ENCODE measurements at regions not wholly inside any gene's neighbourhood (a gene's known extent, or its start where the extent isn't known, plus 50 kb on each side); places are given as distances from the start of the nearest gene placed in this dataset.

DNA sequence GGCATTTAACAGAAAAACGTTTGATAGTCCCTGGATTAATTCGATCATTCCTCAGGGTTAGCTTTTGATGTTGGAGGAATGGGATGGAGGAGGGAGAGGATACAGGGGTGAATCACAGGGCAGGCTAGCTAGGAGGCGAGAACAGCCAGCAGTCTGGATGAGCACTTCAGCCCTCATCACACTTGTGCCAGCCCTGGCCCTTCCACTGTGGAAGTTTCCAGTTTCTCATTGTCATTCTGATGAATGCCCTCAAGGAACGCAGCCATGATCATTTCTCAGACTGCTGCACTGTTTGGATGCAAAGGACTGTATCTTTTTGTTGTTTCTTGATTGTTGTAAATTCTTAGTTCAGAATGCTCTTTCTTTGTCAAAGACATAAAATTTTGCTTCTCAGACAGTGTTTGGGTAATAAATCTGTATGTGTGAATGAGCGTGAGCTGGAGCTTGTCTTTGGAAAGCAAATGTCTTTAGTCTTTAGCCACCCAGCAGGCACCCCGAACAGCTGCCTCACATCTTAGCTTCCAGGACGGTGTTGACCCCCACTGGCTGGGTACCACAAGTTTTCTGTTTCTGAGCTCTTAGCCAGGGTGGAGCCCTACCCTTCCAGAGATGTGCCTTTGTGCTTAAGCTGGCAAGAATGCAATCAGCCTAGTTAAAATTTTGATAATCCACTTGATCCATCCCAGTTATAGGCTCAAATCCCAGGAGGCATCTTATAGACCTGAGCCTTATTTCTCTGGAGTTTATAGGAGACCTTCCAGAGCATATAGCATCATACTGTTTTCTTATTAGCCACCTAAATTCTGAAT is 121.1 kb downstream of the PDCD6IP start:
- Mint-ChIP-seq H3K4me3 (no peak overlapping the region), H3K27me3 (peaks cover 5% of the 10 kb centered on the region), H3K36me3 (no peaks in the 10 kb centered on the region), H3K27ac (no peak overlapping the region), H3K9me3 (peaks cover 2% of the 10 kb centered on the region), H3K4me1 (no peaks in the 10 kb centered on the region)
- POLR2A ChIA-PET, result no interaction called here
- ATAC-seq (ENCODE audit: low read depth) (no peak), DNase-seq (no peak)

DNA sequence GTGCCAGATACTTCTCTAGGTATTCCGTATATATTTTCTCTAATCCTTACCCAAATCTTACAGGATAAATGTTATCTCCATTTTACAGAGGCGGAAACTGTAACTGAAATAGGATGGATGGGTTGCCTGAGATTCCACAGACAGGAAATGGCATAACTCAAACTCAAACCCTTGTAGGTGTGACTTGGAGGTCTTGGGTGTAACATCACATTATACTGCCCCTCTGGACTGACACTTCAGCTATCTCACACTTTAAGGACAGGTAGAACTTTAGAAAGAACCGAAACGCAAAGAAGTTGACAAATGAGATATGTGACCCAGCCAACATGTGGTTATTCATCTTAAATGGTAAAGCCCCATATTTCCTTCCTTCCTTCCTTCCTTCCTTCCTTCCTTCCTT is 122.1 kb downstream of the PDCD6IP start:
- H3K27me3 Mint-ChIP-seq, result peaks cover 5% of the 10 kb centered on the region
- H3K36me3 Mint-ChIP-seq, result no peaks in the 10 kb centered on the region
- DNase-seq (no peak), ATAC-seq (ENCODE audit: low read depth) (no peak)
- H3K4me1 Mint-ChIP-seq, result no peaks in the 10 kb centered on the region
- H3K9me3 Mint-ChIP-seq, result peaks cover 2% of the 10 kb centered on the region
- POLR2A ChIA-PET, result no interaction called here
- no peak overlapping the region for H3K27ac Mint-ChIP-seq
- H3K4me3 Mint-ChIP-seq, result no peak overlapping the region

DNA sequence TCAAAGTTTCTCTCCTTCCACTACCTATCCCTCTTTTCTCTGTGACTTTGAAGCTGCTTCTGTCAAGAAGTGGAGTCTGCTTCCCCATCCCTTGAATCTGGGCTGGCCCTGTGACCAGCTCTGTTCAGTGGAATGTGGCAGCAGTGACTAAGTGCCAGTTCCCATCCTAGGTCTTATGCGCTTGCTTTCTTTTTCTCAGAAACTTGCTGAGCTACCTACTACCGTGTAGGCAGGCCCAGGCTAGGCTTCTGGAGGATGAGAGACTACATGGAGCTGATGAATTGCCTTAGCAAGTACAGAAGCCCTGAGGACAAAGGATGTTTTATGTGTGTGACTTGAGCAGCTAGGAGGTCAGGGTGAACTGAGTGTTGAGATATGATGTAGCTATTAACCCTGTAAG is 123.2 kb downstream of the PDCD6IP start:
- ATAC-seq (ENCODE audit: low read depth) (no peak), DNase-seq (no peak)
- Mint-ChIP-seq H3K27me3 (peaks cover 5% of the 10 kb centered on the region), H3K4me1 (no peaks in the 10 kb centered on the region), H3K9me3 (peaks cover 2% of the 10 kb centered on the region), H3K27ac (no peak overlapping the region), H3K36me3 (no peaks in the 10 kb centered on the region), H3K4me3 (no peak overlapping the region)
- POLR2A ChIA-PET, result no interaction called here

DNA sequence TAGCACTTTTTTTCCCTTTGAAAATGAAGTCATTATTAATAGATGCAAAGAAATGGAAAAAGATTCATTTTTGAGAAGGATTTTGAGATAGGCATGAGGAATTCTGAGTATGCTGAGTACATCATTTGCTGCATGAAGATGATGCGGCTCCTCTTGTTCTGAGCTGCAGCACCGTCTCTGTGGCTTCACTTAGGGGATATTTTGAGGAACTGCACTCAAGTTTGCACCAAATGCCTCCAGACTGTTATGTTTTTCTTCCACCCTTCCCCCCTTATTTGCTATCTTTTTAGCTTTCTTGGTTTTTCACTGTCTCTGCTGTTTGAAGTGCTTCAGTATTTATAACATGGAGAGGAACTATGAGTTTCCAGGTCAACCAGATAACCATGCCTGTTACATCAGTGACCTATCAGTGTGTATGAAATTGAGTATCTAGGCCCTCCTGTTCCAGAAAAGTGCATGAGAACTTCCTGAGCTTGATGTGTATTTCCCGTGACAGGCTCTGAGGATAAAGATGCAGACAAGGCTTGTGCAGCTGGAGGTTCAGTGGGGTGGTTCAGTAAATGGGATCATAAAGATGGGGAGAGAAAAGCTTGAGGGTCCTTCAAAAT is 128.7 kb downstream of the PDCD6IP start:
- POLR2A ChIA-PET, result no interaction called here
- H3K27ac Mint-ChIP-seq, result no peak overlapping the region
- no peak for DNase-seq
- H3K4me1 Mint-ChIP-seq, result no peaks in the 10 kb centered on the region
- no peak for ATAC-seq (ENCODE audit: low read depth)
- no peak overlapping the region for H3K4me3 Mint-ChIP-seq
- H3K27me3 Mint-ChIP-seq, result peaks cover 4% of the 10 kb centered on the region
- H3K9me3 Mint-ChIP-seq, result peaks cover 2% of the 10 kb centered on the region
- H3K36me3 Mint-ChIP-seq, result no peaks in the 10 kb centered on the region

DNA sequence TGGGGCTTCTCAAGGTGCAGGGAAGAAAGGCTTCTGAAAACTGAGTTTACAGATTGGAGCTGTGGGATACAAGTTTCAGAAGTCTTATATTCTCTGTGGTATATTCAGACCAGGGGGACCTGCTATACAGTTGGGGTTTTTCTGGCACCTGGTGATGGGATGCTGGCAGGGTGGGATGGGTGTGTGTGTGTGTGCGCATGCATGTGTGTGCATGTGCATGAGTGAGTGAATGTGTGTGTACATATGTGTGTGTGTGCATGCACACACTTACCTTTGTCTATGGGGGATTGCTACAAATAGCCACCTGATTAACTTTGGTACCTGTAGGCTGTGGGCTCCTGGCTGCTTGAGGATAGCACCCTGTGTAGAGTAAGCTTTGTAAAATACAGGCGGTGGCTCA is 131.4 kb downstream of the PDCD6IP start:
- POLR2A ChIA-PET, result no interaction called here
- no peak overlapping the region for H3K27ac Mint-ChIP-seq
- peaks cover 4% of the 10 kb centered on the region for H3K27me3 Mint-ChIP-seq
- DNase-seq (no peak), ATAC-seq (ENCODE audit: low read depth) (no peak)
- H3K4me3 Mint-ChIP-seq, result no peak overlapping the region
- H3K9me3 Mint-ChIP-seq, result no peaks in the 10 kb centered on the region
- H3K4me1 Mint-ChIP-seq, result no peaks in the 10 kb centered on the region
- H3K36me3 Mint-ChIP-seq, result no peaks in the 10 kb centered on the region

DNA sequence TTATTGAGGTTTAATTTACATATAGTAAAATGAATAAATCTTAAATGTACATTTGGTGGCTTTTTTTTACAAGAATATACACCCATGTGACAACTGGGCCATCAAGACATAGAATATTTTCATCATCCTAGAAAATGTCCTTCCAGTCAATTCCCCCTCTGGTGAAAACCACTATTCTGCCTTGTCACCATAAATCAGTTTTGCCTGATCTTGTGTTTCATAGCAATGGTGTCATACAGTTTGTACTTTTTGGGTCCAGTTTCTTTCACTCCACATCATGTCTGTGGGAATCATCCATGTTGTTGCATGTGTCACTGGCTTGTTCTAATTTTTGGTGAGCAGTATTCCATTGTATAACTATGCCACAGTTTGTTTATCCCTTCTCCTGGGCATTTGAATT is 133.1 kb downstream of the PDCD6IP start:
- no peak for ATAC-seq (ENCODE audit: low read depth)
- no peaks in the 10 kb centered on the region for H3K9me3 Mint-ChIP-seq
- H3K4me3 Mint-ChIP-seq, result no peak overlapping the region
- DNase-seq, result no peak
- POLR2A ChIA-PET, result no interaction called here
- peaks cover 4% of the 10 kb centered on the region for H3K27me3 Mint-ChIP-seq
- H3K36me3 Mint-ChIP-seq, result no peaks in the 10 kb centered on the region
- H3K27ac Mint-ChIP-seq, result no peak overlapping the region
- no peaks in the 10 kb centered on the region for H3K4me1 Mint-ChIP-seq

DNA sequence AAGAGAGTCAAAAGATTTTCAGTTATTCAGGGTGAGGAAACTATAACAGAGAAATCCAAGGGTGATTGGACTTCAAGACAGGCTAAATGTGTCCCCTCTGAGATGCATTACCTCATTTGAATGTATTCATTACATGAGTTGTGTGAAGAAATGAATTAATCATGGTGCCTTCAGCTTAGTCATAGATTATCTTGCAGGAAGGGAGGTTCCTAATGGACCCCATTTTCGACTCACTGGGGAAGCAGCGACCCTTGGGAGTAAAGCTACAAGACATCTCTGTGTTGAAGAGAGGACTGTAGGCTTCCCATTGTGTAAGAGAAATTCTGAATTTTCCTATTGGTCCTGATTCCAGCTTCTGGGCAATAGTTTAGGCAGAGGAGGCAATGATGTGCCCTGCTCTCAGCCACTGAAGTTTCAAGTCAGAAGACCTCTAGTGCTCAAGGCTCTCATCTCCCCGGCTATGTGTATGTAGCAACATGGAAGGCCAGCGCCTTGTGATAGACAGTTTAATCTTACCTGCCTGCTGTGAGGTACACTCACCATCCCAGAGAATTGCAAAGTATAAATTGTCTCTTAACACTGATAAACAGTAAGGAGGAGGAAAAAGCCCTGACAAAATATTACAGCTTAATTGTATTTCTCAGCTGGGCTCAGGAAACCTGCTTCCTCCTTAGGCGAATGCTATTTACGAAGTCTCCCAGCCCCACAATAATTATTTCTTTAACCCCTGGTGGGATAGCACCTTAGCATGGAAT is 133.8 kb downstream of the PDCD6IP start:
- no peak overlapping the region for H3K27ac Mint-ChIP-seq
- H3K4me3 Mint-ChIP-seq, result no peak overlapping the region
- ATAC-seq (ENCODE audit: low read depth) (no peak), DNase-seq (no peak)
- H3K4me1 Mint-ChIP-seq, result no peaks in the 10 kb centered on the region
- POLR2A ChIA-PET, result no interaction called here
- H3K36me3 Mint-ChIP-seq, result no peaks in the 10 kb centered on the region
- H3K27me3 Mint-ChIP-seq, result peaks cover 4% of the 10 kb centered on the region
- H3K9me3 Mint-ChIP-seq, result no peaks in the 10 kb centered on the region

DNA sequence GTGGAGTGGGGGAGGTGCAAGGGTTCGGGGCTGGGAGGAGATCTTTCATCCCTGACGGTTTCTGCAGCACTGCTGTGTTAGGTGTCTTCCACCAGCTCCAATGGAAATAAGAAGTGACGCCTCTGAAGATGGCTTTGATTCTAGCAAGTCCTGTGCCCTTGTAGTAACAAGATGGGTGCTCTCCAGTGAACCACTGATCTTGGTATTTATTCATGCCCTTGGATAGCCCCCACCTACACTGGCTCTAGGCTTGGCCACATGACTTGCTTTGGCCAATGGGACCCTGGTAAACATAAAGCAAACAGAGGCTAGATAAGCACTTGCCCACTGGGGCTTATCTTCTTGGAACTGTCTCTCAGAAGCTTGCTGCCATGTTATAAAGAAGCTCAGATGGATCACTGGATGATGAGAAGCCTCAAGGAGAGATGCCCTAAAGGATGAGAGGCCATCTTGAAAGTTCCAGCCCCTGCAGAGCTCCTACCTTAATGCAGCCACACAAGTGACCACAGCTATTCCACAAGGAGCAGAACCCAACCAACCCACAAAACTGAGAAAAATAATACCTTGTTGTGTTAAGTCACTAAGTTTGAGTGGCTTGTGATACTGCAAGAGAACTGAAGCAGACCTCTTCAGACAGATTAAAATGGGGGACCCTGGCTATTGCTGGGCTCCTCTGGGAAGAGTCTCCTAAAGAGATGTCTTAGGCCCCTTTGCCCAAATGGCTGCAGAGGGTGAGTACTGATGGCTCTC is 137.9 kb downstream of the PDCD6IP start:
- ATAC-seq (ENCODE audit: low read depth), result no peak
- Mint-ChIP-seq H3K4me3 (no peak overlapping the region), H3K27me3 (no peaks in the 10 kb centered on the region), H3K9me3 (no peaks in the 10 kb centered on the region), H3K27ac (no peak overlapping the region), H3K4me1 (no peaks in the 10 kb centered on the region), H3K36me3 (no peaks in the 10 kb centered on the region)
- POLR2A ChIA-PET, result no interaction called here
- no peak for DNase-seq

DNA sequence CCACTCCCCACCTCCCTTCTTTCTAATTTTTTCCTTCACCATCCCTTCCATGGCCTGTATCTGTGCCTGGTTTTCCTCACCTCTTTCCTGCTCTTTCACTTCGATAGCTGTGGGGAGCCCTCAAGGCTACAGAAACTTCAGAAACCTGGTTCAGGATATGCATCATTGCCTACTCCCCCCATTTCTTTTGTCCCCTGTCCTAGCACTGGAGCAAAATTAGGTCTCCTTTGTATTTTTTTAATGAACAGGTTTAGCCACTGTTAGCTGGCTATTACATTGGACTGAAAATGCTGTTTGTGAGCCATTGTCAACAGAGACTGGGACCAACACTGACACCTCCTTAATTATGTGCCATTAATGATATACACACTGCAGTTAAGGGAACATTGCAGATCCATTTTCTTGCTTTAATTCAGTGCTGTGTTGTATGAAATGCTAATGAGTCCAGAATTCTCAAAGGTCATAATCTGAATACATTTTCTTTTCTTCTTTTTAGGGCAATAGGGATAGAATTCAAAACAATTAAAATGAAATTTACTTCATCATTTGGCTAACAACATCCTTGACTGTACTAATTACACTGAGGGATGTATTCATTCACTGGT is 138.6 kb downstream of the PDCD6IP start:
- Mint-ChIP-seq H3K9me3 (no peaks in the 10 kb centered on the region), H3K36me3 (no peaks in the 10 kb centered on the region), H3K4me3 (no peak overlapping the region), H3K4me1 (no peaks in the 10 kb centered on the region), H3K27ac (no peak overlapping the region), H3K27me3 (no peaks in the 10 kb centered on the region)
- POLR2A ChIA-PET, result no interaction called here
- DNase-seq (no peak), ATAC-seq (ENCODE audit: low read depth) (no peak)

DNA sequence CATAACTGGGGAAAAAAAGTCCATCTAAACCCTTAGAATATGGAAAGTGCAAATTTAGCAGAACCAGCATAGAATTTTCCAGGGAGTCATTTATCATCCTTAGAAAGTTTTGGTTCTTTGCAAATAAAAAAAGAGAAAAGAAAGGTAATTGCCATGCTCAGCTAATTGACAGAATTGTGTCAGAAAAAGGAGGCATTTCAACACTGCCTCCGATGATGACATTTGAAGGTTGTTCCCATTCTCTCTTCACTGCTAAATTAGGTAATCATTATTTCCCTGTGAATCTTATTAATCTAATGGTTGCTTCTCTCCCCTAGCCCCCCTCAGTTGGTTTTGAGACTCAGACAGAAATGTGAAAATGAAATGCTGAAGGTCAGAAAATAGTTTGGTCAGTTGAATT is 139.2 kb downstream of the PDCD6IP start:
- Mint-ChIP-seq H3K9me3 (no peaks in the 10 kb centered on the region), H3K27ac (no peak overlapping the region), H3K4me3 (no peak overlapping the region), H3K4me1 (no peaks in the 10 kb centered on the region), H3K27me3 (no peaks in the 10 kb centered on the region), H3K36me3 (no peaks in the 10 kb centered on the region)
- DNase-seq (no peak), ATAC-seq (ENCODE audit: low read depth) (no peak)
- POLR2A ChIA-PET, result no interaction called here

DNA sequence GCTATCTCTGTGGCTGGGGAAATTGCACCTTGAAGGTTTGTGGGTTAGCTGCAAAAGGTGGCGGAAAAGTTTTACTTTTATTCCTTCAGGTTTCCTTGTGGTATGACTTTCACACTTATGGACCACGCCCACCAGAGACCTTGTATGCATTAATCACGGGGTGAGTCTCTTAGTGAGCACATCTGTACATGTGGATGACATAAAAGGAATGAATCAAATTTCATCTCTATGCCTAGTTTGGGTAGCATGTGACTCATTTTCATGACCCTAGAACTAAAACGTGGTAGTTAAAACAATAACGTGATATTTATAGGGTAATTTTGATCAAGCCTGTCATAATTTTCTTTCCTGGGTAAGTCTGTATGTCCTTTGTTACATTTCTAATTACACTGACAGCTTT is 141.7 kb downstream of the PDCD6IP start:
- DNase-seq (no peak), ATAC-seq (ENCODE audit: low read depth) (no peak)
- no peaks in the 10 kb centered on the region for H3K36me3 Mint-ChIP-seq
- peaks cover 3% of the 10 kb centered on the region for H3K27me3 Mint-ChIP-seq
- H3K9me3 Mint-ChIP-seq, result no peaks in the 10 kb centered on the region
- no peaks in the 10 kb centered on the region for H3K4me1 Mint-ChIP-seq
- no peak overlapping the region for H3K4me3 Mint-ChIP-seq
- POLR2A ChIA-PET, result no interaction called here
- no peak overlapping the region for H3K27ac Mint-ChIP-seq

DNA sequence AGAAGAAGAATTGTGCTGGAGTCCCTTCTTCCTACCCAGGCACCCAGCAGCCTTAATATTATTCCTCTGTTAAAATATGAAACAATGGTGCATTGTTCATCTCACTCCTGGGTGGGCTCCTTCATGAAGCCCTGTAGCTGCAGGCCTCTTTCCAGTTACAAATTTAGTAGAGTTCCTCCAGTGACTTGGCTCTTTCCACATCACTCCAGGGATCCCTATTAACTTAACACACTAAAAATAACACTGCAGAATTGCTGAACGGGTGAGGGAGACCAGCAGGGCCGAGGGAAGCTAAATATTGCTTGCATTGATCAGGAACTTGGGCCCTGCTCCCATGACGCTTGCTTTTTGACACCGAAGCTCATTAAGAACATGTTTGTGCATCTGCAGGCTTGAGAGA is 142.3 kb downstream of the PDCD6IP start:
- H3K27me3 Mint-ChIP-seq, result peaks cover 3% of the 10 kb centered on the region
- POLR2A ChIA-PET, result no interaction called here

DNA sequence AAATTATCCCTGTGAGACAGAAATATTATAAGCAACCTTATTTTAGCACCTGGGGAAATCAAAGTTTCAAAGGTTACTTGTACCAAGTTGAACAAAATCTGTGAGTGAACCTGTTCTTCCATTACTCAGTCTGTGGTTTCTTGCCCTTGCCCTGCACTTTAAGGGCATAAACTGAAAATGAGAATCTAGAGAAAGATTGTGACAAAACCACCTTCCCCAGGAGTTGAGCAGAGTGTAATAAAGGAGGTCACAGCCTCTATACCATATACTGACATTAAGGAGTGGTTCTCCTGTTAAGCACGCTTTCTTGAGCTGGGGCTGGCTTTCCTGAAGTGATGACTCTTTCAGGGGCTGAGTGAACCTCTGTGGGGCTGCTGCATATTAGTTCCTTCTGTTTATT is 143.4 kb downstream of the PDCD6IP start:
- no peak for DNase-seq
- Mint-ChIP-seq H3K4me3 (no peak overlapping the region), H3K9me3 (no peaks in the 10 kb centered on the region), H3K4me1 (no peaks in the 10 kb centered on the region), H3K27ac (no peak overlapping the region), H3K36me3 (no peaks in the 10 kb centered on the region), H3K27me3 (peaks cover 3% of the 10 kb centered on the region)
- ATAC-seq (ENCODE audit: low read depth), result no peak
- POLR2A ChIA-PET, result no interaction called here

More for the DNA sequence above, 142.3 kb downstream of the PDCD6IP start:
- Mint-ChIP-seq H3K36me3 (no peaks in the 10 kb centered on the region), H3K27ac (no peak overlapping the region), H3K4me1 (no peaks in the 10 kb centered on the region), H3K9me3 (no peaks in the 10 kb centered on the region), H3K4me3 (no peak overlapping the region)
- ATAC-seq (ENCODE audit: low read depth) (no peak), DNase-seq (no peak)
